GDM1 (cell line): ENCODE measurements at regions not wholly inside any gene's neighbourhood (a gene's known extent, or its start where the extent isn't known, plus 50 kb on each side); places are given as distances from the start of the nearest gene placed in this dataset.
"Not testable (repeated sequence)": the region's sequence is repeated elsewhere in the genome, so short reads cannot be mapped to it uniquely, and the experiment has no call there.

Source experiments
- DNase-seq: peaks from one replicate; lab custom pipeline; 2025; lab: John Stamatoyannopoulos, UW

DNA sequence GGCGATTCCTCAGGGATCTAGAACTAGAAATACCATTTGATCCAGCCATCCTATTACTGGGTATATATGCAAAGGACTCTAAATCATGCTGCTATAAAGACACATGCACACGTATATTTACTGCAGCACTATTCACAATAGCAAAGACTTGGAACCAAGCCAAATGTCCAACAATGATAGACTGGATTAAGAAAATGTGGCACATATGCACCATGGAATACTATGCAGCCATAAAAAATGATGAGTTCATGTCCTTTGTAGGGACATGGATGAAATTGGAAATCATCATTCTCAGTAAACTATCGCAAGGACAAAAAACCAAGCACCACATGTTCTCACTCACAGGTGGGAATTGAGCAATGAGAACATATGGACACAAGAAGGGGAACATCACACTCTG lies 93.1 kb upstream of the NT5E start:
- not testable (repeated sequence) for DNase-seq

DNA sequence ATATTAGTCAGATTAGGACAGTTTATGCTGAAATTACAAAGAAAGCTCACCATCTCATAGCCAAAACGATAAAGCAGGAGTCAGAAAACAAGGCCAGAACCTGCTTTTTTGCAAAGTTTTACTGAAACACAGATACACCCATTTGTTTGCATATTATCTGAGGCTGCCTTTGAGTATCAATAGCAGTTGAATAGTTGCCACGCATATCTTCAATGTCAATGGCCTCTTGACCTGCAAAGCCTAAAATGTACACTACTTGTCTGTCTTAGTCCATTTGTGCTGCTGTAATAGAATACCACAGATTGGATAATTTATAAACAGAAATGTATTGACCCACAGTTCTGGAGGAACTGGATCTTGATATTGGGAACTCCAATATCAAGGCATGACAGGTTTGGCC lies 94.1 kb upstream of the NT5E start:
- no peak for DNase-seq

DNA sequence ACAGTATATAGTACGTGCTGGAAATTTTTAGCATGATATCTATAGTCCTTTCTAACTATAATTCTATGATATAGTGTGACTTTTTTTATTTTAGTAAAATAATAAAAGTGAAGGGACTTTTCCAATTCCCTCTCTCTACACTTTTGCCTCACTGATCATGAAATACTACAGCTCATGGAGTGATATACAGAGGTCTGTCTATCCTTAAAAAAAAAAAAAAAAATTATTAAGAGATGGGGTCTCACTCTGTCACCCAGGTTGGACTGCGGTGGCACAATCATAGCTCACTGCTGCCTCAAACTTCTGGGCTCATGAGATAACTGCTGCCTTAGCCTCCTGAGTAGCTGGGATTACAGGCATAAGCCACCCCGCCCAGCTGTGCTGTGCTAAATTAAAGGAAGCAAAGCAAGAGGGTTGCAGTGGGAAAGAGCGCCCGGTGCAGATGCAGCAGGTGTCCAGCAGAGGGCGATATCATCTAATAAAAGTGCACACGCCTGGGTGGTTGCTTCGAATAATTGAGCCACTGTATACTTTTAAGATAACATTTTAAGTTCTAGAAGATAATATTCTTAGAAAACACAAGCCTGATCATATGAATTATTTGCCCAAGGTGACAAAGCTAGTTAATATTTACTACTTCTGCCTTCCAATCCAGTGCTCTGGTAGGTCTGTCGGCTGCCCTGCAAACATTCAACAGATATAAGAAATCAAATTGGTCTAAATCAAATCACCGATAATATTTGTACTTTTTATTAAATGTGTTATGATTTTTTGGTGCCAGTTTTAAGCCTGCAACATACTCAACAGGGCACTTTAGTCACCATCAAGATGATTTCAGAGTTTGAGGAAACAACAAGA lies 94.9 kb upstream of the NT5E start:
- DNase-seq = peak; percentile 21

DNA sequence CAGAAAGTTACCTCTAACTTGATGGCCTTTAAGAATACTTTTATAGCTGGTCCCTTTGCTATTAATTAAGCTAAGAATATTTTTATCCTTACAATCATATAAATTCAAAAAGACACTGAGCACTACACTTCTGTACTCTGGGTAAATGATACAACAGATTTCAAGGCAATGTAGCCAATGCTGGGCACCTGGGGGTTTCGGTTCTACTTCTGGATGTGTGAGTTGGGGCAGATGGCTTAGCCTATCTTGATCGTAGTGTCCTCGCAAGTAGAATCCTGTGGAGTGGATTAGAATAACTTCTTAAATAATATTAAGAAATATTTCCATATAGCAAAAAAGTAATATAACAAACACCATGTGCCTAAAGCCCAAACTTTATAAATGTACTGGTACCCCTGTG lies 96.9 kb upstream of the NT5E start:
- DNase-seq = no peak

DNA sequence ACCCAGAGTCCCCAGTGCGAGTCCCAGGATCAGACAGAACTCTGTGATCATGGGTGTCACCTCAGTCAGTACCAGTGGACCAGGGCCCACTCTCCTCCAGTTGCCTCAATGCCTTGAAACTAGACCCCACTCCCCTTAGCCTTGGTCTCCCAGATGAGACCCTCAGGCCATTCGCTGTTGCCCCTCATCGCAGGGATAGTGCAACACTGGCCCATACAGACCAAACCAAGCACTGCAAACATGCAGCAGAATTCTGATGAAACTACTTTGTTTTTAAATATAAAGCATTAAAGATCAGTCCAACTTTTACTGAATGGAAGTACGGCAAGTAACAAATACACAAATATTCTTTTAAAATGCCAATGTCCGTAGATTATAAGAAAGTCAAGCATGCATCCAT lies 101.2 kb upstream of the NT5E start:
- no peak for DNase-seq

DNA sequence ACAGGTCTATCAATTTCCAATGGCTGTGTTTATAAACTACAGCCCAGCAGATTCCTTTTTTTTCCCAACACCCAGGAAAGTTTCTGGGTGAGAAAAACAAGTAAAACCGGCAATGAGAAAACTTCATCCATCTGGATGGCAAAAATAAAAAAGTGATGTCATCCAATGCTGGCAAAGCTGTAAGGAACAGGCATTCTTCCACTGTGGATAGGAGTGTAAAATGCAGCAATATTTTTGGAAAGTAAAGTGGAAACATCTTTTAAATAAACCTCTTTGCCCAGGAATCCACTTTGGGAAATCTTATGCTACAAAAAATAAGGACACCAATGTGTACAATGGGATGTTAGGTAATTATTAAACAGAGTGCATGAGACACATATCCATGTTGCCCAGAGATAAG lies 102.1 kb upstream of the NT5E start:
- DNase-seq = no peak

DNA sequence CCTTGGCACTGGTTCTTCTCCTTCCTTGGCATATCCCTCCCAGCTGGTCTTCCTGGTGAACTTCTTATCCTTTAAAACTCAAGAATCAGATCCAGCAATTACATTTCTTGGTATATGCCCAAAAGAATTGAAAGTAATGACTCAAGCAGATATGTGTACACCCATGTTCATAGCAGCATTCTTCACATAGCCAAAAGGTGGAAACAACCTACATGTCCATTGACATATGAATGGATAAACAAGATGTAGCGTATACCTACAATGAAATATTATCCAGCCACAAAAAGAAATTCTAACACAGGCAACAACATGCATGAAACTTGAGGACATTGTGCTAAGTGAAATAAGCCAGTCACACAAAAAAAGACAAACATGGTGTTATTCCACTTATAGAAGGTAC lies 103.7 kb upstream of the NT5E start:
- DNase-seq = no peak

GRCh38 chr6:85344996-85345395 lies 104.9 kb upstream of the NT5E start:
- DNase-seq = no peak

DNA sequence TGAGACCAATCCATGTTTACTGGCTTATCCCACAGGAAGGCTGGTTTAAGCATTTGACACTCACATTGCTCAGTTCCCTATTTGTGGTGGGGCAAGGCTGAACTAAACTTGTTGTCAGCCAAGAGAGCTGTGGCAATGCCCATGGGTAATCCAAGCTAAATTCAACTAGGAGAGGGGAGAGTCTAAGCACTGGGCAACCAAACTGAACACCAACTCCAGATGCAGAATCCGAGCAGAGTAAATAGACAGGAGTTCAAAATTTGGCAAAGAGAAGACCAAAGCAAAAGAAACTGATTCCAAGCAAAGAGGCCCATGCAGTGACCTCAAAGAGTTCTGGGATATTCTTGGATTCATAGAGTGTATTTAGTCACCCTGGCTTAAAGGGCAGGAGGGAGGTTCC lies 106.5 kb upstream of the NT5E start:
- no peak for DNase-seq

GRCh38 chr6:85329196-85329595 lies 120.7 kb upstream of the NT5E start:
- no peak for DNase-seq

DNA sequence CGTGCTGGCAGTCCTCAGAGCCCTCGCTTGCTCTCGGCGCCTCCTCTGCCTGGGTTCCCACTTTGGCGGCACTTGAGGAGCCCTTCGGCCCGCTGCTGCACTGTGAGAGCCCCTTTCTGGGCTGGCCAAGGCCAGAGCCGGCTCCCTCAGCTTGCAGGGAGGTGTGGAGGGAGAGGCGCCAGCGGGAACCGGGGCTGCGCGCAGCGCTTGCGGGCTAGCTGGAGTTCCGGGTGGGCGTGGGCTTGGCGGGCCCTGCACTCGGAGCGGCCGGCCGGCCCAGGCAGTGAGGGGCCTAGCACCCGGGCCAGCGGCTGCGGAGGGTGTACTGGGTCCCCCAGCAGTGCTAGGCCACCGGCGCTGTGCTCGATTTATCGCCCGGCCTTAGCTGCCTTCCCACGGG lies 124.1 kb upstream of the NT5E start:
- not testable (repeated sequence) for DNase-seq

GRCh38 chr6:85323435-85324040 lies 126.3 kb upstream of the NT5E start:
- peak; percentile 43 for DNase-seq

DNA sequence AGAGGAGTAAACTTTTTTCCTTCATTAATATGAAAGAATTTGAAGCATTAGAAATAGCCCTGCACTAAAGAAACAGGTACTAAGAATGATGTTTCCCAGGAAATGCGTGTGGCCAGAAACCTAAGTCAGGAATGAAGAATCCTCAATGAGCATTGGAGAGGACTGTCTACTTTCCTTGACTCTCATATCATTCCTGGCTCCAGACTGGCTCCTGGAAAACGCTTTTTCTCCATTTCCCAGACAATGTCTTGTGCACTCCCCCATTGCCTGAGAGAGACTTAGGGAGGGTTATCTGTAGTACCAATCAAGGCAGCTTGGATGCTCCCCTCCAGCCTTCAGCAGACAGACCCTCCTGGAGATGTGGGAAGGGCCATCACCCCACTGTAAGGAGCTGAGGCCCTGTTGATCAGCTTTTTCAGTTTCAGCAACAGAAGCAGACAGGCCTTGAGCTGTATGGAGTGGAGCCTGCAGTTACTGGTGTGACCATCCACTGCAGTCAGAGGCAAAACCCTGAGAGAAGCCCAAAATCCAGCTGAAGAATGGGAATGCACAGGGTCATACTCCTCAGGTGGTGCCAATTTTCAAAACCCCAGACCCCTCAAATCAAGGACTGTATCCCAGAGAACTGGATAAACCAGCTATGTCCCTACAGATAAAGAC lies 127.3 kb upstream of the NT5E start:
- no peak for DNase-seq

DNA sequence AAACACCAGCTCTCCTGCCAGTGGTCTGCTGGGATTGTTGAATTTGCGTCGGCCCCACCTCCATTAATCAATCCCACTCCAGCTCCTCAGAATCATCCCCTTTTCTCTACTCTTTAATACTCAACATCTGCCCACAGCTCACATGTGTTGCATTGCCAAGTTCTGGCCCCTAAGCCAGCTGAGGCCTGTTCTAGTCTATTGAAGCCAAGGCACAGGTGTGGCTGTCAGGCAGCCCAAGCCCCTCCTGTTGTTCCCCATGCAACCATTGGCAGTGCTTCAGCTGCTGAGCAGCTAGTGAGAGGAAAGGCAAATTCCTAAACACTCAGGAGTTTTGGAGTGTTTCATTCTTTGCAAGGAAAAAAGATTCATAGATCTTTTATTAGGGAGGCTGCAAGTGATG lies 128.0 kb upstream of the NT5E start:
- no peak for DNase-seq

- DNase-seq = no peak
Observed at GRCh38 chr6:85314586-85314985, 135.3 kb upstream of the NT5E start.

DNA sequence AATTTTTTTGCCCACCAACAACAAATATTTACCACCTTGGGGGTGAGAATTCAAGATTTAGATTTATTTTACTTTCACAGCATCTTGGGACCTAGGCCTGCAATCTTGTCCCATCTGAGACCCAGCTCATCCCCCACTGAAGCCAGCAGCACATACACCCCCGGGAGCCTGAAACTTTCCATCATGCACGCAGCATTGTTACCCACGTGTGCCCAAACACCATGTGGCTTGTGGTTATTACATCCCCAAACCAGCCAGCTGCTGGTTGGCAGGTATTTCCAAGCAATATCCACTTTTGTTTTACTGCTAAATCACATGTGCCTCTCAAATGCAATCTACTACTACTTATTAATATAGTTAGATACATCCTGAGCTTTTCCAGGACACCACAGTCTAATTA lies 149.3 kb upstream of the NT5E start:
- DNase-seq = no peak

DNA sequence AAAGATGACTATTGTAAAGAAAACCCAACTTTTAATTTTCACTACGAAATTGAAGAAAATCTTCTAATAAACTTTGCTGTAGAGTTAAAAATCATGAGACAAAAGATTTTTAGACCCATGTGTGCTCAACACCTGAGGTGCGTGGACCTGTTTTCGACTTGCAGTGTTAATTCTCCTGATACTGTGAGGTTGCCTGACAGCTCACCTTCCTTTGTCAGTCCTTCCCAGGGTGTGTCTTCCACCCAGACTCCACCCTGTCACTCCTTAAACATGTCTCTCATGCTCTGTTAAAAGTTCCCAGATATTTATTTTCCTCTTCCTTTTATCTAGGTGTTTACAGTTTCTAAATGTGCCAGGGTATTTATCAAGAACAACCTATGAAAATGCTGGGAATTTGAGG lies 151.3 kb upstream of the NT5E start:
- DNase-seq = no peak

- no peak for DNase-seq
Observed at GRCh38 chr6:85291326-85291725, 158.6 kb upstream of the NT5E start.

DNA sequence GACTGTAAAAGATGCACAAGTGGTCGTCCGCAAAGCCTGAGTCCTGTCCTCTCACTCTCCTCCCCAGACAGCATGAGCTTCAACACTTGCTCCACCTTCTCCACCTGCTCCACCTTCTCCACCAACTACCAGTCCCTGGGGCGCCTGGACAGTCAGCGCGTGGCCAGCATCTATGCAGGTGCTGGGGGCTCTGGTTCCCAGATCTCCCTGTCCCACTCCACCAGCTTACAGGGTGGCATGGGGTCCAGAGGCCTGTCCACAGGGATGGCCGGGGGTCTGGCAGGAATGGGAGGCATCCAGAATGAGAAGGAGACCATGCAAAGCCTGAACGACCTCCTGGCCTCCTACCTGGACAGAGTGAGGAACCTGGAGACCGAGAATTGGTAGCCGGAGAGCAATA lies 162.2 kb upstream of the NT5E start:
- DNase-seq = no peak

- no peak for DNase-seq
Observed at GRCh38 chr6:85287158-85287557, 162.7 kb upstream of the NT5E start.

DNA sequence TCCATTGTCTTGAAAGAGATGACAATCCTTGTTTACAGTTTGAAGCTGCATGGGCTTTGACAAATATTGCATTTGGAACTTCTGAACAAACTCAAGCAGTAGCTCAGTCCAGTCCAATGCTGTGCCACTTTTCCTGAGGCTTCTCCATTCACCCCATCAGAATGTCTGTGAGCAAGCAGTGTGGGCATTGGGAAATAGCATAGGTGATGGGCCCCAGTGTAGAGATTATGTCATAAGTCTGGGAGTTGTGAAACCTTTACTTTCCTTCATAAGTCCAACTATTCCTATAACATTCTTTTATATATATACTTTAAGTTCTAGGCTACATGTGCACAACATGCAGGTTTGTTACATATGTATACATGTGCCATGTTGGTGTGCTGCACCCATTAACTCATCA lies 163.4 kb upstream of the NT5E start:
- DNase-seq = not testable (repeated sequence)

DNA sequence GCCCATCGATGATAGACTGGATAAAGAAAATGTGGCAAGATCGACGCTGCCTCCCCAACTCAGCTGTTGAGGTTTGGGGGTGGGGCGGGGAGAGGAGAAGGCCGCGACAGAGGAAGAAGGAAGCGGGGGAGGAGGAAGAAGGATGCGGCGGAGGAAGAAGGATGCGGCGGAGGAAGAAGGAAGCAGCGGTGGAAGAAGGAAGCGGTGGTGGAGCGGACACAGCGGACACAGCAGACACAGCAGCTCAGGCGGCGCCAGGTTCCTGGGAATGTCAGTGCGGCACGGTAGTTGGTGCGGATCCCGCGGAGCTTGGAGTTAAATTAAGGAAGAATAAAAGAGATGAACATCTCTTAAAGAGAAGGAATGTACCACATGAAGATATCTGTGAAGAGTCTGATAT lies 163.9 kb upstream of the NT5E start:
- DNase-seq = no peak

GRCh38 chr6:85285114-85285513 lies 164.8 kb upstream of the NT5E start:
- DNase-seq = no peak
